ENCODE measurements at regions not wholly inside any gene's neighbourhood (a gene's known extent, or its start where the extent isn't known, plus 50 kb on each side); places are given as distances from the start of the nearest gene placed in this dataset.

DNA sequence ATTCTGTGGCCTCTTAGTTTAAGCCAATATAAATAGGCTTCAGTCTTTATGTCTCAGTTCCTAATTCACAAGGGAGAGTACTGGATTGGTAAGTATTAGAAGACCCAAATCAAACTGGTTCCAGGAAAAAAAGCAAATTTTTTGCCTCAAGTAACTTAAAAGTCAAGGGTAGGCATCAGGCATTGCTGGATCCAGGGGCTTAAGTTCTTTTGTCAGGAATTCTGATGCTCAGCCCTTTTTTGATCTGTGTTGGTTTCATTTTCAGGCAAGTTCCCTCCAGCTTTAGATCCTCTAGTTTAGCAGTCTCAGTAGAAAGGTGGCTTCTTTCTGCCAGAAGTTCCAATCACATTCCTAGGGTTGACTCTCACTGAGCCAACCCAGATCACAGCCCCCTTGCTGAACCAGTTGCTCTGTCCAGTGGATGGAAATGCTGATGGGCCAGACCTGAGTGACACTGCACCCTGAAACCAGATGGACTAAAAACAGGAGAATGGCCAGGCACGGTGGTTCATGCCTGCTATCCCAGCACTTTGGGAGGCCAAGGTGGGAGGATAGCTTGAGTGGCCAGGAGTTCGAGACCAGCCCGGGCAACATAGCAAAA lies 253.5 kb downstream of the SHQ1 start:
- in situ Hi-C loops (cut with MboI; ENCODE audit: low sequenced_read_pairs): no loop called here

DNA sequence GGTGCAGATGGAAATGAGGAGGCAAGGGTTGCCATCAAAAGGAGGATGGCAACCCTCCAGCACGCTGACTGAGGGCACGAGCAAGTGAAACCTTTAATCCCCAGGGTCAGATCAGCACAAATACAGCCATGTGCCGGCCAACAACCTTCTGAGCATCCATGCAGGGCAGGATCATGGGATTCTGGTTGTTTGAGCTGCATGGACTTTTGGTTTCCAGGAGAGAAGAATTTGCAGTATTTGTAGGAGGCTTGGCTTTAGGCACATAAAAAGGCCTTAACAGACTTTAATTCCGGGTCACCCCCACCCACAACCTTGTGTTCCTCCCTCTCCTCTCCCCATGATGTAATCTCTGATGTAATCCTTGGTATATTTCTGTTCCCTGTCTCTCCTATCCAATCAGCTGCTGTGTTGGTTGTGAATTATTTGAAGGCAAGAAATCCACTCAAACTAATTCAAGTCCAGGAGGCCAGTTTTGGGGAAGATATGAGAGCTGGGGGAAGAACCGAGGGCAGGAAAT lies 254.3 kb downstream of the SHQ1 start:
- in situ Hi-C loops (cut with MboI; ENCODE audit: low sequenced_read_pairs): no loop called here

DNA sequence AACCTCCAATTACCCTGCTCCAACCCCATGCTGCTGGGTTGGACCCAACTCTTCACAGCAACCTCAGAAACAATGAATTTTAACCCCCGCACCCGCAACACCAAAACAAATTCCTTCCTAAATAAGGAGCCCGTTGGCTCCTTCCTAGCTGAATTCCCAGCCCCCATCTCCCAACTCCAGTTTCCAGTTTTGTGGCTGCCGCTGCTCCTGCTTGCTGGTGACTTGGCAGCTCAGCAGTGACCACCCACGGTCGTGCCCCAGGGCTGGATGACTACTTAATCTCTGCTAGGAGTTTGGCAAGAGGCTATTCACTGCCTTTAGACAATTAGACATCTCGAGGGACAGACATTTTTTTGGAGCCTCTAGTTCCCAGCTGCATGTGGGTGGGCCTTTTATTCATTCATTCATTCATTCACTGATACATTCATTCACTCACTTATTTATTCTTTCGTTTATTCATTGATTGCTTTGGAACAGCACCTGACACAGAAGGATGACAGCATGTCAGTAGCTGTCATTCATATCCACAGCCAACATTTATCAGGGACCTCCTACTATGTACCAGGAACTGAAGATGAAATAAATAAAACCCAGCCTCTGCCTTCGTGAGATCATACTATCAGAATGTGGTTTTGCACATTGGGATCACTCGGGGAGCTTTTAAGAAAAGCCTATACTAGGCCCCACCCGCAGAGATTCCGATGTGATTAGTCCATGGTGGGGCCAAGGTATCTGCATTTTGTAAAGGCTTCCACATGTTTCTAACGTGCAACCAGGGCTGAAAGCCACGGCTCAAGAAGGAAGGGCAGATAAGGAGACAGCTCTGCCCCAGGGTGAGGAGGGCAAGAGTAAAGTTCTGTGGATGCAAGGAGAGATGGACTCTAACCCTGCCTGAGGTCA lies 256.5 kb downstream of the SHQ1 start:
- in situ Hi-C loops (cut with MboI; ENCODE audit: low sequenced_read_pairs): no loop called here

DNA sequence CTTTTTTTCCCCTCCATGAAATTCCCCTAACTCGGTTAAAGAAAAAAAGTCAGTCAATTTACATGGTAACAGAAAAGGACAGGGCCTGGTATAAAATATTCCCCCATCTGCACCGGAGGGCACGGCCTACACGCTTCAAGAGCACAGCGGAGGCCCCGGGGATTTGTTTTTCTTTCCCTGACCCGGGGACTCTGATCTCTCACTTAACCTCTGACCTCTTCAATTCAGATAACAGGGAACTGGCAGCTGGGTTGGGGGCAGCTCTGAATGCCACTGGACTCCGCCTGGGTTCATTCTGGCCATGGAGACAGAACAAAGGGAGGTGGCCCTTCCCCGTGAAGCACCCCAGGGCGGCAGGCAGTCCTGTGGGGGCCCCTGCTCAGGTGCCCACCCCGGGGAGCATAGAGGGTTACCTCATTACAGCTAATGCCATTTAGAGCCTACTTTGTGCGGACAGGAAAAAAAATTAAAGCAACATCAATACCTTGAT lies 257.5 kb downstream of the SHQ1 start:
- in situ Hi-C loops (cut with MboI; ENCODE audit: low sequenced_read_pairs): no loop called here

DNA sequence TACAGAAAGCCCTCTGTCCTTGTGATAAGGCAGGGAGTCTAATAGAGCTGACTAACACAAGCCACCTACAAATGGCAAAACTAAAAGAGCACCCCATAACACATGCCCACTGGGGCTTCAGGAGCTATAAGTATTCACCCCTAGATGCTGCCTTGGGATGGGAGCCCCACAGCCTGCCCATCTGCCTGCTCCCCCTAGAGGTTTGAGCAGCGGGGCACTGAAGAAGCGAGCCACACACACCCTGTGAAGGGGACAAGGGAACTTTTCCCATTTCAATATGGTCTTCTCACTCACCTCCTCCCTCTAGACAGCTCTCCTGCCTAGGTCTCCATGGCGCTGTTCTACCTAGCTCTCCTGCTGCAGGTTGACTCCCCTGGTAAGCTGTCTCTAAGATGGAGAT lies 261.0 kb downstream of the SHQ1 start:
- in situ Hi-C loops (cut with MboI; ENCODE audit: low sequenced_read_pairs): no loop called here

DNA sequence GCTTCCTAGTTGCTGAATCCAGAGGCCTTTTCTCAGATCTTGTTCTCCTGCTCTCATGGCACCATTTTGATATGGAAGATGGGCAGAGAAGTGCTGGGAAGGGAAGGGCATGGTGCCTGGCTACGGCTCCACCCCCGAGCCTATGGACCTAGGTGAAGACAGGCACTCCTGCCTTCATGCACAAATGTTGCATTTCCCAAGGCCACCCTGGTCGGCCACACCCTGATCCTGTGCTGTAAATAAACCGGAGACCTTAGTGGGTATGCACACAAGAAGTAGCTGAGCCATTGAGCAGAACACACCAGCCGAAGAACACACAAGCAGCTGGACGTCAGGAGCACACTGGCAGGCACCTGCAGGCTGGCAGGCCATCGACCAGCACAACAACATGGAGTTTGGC lies 261.6 kb downstream of the SHQ1 start:
- in situ Hi-C loops (cut with MboI; ENCODE audit: low sequenced_read_pairs): no loop called here

DNA sequence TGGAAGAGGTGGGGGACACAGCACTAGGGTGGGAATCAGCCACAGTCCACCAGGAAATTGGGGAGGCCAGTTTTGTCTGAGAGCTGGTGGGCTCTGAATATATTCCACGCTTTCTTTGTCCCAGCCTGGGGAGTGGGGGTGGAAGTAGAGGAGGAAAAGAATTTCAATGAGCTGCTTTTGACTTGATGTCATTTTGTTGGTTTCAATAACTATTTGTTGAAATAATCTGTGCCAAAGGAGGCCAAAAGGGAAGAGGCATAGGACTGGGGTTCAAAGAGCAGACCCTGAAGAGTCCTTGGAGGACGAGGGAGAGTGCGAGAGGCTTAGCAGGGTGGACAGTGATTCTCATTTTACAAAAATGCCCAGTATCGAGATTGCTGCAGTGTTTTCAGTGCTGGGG lies 262.3 kb downstream of the SHQ1 start:
- in situ Hi-C loops (cut with MboI; ENCODE audit: low sequenced_read_pairs): no loop called here

DNA sequence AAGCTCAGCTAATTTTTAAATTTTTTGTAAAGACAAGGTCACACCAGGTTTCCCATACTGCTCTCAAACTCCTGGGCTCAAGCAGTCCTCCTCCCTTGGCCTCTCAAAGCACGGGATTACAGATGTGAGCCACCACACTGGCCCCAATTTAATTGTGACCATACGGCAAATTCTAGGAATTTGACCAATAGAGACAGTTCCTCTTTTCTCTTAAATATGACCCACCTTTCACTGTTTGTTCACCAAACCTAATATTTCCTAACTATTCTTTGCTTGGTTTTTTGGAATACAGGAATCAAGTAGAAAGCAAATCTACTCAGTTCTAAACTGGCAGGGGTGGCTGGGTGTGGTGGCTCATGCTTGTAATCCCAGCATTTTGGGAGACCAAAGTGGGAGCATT lies 264.0 kb downstream of the SHQ1 start:
- in situ Hi-C loops (cut with MboI; ENCODE audit: low sequenced_read_pairs): no loop called here

DNA sequence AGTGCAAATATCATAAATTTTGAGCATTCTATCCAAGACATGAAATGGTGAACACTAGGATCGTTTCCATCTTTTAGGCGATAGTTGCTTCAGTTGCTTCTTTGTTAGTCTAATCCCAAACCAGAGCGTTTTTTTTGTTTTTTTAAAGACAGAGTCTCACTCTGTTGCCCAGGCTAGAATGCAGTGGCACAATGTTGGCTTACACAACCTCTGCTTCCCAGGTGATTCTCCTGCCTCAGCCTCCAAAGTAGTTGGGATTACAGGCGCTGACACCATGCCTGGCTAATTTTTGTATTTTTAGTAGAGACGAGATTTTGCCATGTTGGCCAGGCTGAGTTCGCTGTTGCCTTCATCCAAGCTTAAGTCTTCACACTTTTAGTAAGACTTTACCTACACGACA lies 265.3 kb downstream of the SHQ1 start:
- in situ Hi-C loops (cut with MboI; ENCODE audit: low sequenced_read_pairs): no loop called here

DNA sequence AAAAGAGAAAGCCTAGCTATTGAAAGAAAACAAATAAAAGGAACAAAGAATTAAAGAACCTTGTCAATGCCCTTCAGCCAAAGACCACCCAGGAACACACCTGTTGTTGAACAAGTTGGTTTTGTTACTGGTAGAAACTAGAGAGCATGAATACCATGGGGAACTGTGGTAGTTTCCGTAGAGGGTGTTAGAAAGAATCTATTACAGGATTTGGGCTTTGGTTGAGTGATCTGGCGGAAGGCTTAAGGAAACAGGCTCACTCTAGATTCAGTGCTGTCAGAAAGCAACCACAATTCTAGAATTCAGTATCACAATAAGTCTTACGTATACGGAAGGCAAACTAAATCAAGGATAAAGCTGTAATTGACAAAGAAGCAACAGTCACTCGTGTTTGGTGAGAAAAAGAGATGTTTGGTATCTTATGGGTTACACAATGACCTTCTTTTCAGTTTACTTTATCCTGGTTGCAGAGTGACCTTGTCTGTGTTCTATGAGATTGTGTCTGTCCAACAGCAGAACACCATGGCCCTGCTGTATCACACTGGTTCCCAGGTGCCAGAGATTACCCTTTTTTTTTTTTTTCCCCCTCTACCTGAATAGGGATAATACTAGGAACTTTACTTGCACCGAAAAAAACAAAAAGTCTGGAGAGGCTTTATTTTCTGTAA lies 265.9 kb downstream of the SHQ1 start:
- in situ Hi-C loops (cut with MboI; ENCODE audit: low sequenced_read_pairs): no loop called here

DNA sequence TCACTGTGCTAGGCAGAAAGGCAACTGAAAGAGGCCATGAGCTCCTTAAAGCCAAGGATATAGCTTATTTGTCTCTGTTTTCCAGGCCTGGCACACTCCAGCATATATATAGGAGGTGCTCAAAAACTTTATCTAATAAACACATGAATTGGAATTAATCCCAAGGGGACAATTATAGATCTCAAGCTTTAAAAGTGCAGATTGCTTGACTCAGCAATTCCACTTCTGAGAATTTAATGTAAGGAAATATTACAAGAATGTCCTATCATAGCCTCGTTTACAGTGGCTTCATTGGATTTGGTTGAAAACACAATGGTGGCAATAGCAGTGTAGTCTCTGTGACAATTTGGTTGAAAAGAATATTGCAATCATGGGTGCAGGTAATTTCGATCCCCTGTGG lies 267.3 kb downstream of the SHQ1 start:
- in situ Hi-C loops (cut with MboI; ENCODE audit: low sequenced_read_pairs): no loop called here

DNA sequence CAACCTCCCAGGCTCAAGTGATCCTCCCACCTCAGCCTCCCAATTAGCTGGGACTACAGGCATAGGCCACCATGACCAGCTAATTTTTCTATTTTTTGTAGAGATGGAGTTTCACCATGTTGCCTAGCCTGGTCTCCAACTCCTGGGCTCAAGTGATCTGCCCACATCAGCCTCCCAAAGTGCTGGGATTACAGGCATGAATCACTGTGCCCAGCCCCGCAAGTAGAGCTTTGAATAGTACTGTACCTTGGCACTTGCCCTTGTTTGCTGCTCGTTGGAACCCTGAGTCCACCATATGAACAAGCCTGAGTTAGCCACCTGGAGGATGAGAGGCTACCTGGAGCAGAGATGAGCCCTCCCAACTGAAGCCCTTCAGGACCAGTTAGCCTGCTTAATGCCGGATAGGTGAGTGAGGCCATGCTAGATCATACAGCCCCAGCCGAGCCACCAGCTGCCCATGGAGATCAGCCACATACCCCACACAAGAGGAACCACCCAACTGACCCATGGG lies 267.9 kb downstream of the SHQ1 start:
- in situ Hi-C loops (cut with MboI; ENCODE audit: low sequenced_read_pairs): no loop called here

DNA sequence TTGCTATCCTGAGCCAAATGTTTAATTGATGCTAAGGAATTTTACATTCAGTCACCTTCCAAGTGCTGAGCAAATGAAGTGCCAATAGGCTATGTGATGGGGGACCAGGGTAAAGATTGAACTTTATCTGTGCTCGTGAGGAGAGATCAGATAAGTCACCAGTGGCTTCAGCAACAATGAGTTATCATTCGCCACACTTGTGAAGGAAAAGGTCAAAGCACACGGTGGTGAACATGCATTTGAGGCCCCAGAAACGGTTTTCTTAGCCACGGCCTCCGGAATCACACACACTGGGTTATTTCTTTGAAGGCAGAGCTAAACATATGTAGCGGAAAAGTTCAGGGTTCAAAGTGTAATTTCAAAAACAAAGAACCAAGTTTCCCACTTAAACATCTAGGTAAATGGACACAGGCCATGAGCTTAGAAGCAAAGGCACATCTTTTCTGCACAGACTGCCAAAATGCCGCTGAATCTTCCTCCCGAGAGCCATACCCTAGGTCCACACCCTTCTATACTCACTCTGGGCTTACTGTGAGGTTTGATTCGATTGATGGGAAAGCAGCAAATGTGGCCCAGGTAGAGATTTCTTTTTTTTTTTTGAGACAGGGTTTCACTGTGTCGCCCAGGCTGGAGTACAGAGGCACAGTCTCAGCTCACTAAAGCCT lies 268.5 kb downstream of the SHQ1 start:
- in situ Hi-C loops (cut with MboI; ENCODE audit: low sequenced_read_pairs): no loop called here

DNA sequence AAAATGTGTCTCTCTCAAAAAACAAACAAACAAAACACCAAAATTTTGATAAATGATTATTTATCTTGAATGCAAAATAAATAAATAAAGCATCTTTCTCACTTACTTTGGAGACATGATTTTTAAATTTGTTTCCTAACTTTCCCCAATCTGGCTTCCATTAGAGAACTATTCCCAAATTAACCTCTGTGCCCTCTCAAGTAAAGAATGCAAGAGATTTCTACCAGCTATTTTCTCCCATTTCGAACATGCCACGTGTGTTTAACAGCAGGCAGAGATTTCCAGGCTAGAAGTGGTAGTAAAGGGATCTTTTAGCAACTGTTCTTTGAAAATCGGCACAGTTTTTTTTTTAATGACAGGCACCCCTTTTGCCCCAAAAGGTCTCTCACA lies 269.1 kb downstream of the SHQ1 start:
- in situ Hi-C loops (cut with MboI; ENCODE audit: low sequenced_read_pairs): no loop called here

DNA sequence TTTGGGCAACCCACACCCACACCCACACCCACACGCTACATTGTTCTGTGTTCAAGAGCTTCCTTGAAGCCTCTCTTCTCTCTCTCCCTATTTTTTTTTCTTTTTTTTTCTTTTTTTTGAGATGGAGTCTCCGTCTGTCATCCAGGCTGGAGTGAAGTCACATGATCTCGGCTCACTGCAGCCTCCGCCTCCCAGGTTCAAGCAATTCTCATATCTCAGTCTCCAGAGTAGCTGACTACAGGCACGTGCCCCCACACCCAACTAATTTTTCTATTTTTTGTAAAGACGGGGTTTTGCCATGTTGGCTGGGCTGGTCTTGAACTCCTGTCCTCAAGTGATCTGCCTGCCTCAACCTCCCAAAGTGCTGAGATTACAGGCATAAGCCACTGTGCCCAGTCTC lies 271.1 kb downstream of the SHQ1 start:
- in situ Hi-C loops (cut with MboI; ENCODE audit: low sequenced_read_pairs): no loop called here

DNA sequence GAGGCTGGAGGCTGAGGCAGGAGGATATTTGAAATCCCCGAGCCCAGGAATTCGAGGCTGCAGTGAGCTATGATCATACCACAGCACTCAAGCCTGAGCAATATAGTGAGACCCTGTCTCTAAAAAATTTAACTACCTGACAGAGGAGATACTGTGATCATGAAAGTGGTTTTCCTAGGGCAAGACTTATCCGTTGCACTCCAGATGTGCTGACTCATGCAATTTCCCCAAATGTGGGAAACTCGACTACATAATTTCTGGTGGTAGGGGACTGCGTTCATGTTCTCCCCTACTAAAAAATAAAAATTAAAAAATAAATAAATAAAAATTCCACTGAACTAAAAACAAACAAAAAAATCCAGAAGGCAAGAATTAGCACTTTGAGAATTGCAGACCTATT lies 271.7 kb downstream of the SHQ1 start:
- in situ Hi-C loops (cut with MboI; ENCODE audit: low sequenced_read_pairs): no loop called here

DNA sequence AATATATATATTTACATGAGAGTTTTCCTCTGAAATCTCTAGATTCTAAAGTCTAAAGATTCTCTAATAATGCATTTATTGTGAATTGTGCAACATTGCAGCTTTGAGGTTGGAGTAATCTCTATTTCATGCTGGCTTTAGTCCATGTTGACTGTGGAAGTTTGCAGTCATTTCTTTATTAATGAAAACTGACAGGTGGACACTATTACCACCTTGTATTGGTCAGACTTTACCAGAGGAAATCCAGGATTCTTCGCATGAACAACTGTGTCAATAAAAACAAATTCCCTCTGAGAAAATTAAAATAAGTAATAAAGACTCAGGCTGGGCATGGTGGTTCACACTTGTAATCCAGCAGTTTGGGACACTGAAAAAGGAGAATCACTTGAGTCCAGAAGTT lies 274.1 kb downstream of the SHQ1 start:
- in situ Hi-C loops (cut with MboI; ENCODE audit: low sequenced_read_pairs): no loop called here

DNA sequence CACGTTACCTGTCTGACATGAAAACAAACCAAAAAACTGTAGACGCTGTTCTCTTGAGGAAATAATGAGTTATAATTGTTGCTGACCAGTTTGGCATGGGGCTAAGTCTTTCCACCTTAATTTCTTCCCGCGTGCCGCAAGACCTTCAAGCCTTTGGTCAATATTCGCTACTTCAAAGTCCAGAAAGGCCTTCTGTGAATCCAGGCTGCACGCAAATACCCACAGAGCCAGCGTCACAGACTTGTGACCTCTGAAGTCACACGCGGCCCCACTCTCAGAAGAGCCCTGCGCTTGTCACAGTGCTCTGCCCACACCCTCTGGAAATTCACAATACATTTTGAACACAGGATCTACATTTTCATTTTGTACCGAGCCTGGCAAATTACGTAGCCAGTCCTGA lies 275.2 kb downstream of the SHQ1 start:
- in situ Hi-C loops (cut with MboI; ENCODE audit: low sequenced_read_pairs): no loop called here

DNA sequence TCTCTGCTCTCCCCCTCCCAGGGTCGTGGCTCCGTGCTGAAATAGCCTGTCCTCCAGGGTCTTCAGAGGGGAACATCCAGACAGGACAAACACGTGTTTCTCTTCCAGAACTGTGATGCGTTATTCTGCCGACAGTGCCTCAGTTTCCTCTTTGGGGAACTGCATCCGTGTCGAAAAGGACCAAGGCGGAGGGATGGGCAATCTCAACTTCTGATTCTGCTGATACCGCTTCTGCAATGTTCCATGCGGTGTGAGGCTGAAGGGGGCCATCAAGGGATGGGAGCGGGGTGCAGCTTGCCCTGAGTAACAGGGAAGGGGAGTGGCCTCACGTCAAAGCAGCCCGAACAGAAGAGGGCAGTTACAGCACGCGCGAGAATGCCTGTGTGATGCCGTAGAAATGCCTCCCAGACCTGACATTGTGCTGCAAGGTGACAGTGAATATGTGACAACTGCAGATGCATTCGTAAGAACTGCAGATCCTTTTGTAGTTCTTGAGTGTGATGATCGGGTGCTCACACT lies 275.7 kb downstream of the SHQ1 start:
- in situ Hi-C loops (cut with MboI; ENCODE audit: low sequenced_read_pairs): no loop called here

DNA sequence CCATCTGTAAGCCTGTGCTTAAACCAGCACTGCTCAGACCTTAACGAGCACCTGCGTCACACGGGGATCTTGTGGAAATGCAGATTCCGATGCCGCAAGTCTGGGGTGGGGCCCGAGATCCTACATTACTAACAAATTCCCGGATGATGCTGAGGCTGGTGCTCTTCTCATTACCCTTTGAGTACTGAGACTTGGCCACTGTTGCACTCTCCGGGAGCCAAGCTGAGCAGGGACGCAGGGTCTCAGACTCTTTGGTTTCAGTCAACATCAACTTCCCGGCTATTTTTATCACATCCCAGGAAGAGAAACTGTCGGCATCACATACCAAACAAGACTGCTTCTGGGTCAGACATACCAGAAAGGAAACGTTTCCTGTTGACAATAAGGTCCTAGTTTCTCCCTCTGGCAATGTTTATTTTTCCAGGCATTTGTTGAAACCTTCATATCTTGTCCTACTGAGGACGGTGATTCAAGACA lies 276.6 kb downstream of the SHQ1 start:
- in situ Hi-C loops (cut with MboI; ENCODE audit: low sequenced_read_pairs): no loop called here

DNA sequence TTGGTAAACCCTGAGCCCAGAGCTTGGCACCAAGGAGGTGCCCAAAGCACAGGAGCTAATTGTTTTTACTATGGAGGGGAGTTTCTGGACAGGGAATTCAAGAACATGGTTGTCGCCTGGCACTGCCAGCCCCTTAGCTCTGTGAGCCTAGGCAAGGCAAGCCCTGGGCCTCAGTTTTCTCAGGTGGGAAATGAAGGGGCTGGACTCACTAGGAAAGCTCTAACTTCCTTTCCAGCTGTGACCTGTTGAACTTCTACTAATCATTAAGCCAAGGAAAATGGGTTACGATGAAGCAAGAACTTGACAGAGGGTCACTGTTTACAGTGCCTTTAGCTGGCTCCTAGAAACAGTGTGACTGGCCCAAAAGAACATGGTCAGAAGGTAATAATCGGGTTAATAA lies 277.2 kb downstream of the SHQ1 start:
- in situ Hi-C loops (cut with MboI; ENCODE audit: low sequenced_read_pairs): no loop called here

Measured in HL-60/S4 treated with phorbol 12-myristate 13-acetate at 8.2 ng/mL for 4 days and 3 days (cell line).